ENCODE measurements at regions not wholly inside any gene's neighbourhood (a gene's known extent, or its start where the extent isn't known, plus 50 kb on each side); places are given as distances from the start of the nearest gene placed in this dataset.

DNA sequence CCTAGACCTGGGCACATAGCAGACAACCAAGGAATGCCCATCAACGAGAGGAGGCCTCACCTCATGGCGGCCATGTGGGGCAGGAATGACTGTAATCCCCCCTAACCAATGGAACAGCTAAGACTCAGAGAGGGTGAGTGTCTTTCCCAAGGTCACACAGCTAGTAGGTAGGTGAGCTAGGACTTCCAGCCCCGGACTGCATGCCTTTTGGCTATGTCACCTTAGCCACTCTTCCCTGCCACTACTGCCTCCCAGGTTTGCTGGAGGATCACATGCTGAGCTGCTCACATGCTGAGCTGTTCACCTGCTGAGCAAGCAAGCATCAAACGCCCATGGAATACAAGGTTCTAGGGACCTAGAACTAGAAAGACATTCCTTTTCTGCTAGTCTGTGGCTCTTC lies 188.5 kb upstream of the PMEPA1 start:
- Mint-ChIP-seq H3K4me3 (no peak overlapping the region), H3K27me3 (peaks cover 24 to 25% of the 10 kb centered on the region in 2 donors), H3K4me1 (no peaks in the 10 kb centered on the region), H3K9me3 (no peaks in the 10 kb centered on the region), H3K36me3 (no peaks in the 10 kb centered on the region), H3K27ac (no peak overlapping the region)
- ChIA-PET POLR2A (no interaction called here), CTCF (no interaction called here)
- Histone ChIP-seq H3K27ac (ENCODE audit: low read length) (no peak overlapping the region), H3K4me3 (ENCODE audit: control insufficient read depth in 1 of 2, extremely low read depth in 1 of 2, low read length in 1 of 2) (no peak overlapping the region), H3K4me1 (ENCODE audit: control insufficient read depth in 1 of 2, extremely low read depth in 1 of 2, insufficient read depth in 2 of 2, low read length in 2 of 2) (no peaks in the 10 kb centered on the region), H3K36me3 (ENCODE audit: control insufficient read depth in 2 of 2, extremely low read depth in 1 of 2, insufficient read depth in 1 of 2, low read length in 1 of 2) (no peaks in the 10 kb centered on the region), H3K9me3 (no peaks in the 10 kb centered on the region), H3K27me3 (replicated peaks in 1 of 2; ENCODE audit: control insufficient read depth in 2 of 2, extremely low read depth in 1 of 2, insufficient read depth in 2 of 2, low read length in 1 of 2) (peaks cover 0 to 30% of the 10 kb centered on the region in 2 experiments)
- ATAC-seq (replicated peaks in 1 of 4) (no peak), DNase-seq (no peak)
- WGBS (ENCODE audit: insufficient coverage) = 75% methylated on average over 2 of the region's 4 CpGs

DNA sequence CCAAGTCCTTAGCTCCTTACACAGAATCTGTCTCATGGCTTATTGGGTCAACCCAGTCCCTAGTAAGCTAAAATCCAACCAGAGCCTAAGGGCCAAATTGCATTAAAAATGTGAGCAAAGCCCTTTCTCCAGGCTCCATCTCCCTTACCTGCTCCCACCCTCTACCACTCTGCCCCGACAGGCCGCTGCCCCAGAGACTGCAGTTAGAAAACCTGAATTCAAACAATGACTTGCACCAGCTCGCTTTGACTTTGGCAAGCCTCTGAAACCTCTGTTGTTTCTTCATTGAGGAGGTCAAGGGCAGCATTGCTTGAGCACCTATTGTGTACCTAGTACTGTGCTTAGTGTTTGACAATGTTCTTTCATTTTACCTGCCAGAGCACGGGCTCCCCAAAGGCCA lies 188.1 kb upstream of the PMEPA1 start:
- no peak for ATAC-seq (replicated peaks in 1 of 4)
- no peak overlapping the region for H3K27ac Mint-ChIP-seq
- no peak overlapping the region for H3K27ac ChIP-seq (ENCODE audit: low read length)
- no peaks in the 10 kb centered on the region for H3K4me1 Mint-ChIP-seq
- no peak overlapping the region for H3K4me3 Mint-ChIP-seq
- CTCF ChIA-PET = no interaction called here
- no peaks in the 10 kb centered on the region for H3K4me1 ChIP-seq (ENCODE audit: control insufficient read depth in 1 of 2, extremely low read depth in 1 of 2, insufficient read depth in 2 of 2, low read length in 2 of 2)
- no peak for DNase-seq
- no peaks in the 10 kb centered on the region for H3K36me3 ChIP-seq (ENCODE audit: control insufficient read depth in 2 of 2, extremely low read depth in 1 of 2, insufficient read depth in 1 of 2, low read length in 1 of 2)
- H3K27me3 ChIP-seq (replicated peaks in 1 of 2; ENCODE audit: control insufficient read depth in 2 of 2, extremely low read depth in 1 of 2, insufficient read depth in 2 of 2, low read length in 1 of 2) = peaks cover 0 to 34% of the 10 kb centered on the region in 2 experiments
- H3K9me3 Mint-ChIP-seq = no peaks in the 10 kb centered on the region
- peaks cover 28 to 29% of the 10 kb centered on the region in 2 donors for H3K27me3 Mint-ChIP-seq
- WGBS (ENCODE audit: insufficient coverage) = 89% methylated on average over 3 of the region's 4 CpGs
- no peaks in the 10 kb centered on the region for H3K36me3 Mint-ChIP-seq
- H3K4me3 ChIP-seq (ENCODE audit: control insufficient read depth in 1 of 2, extremely low read depth in 1 of 2, low read length in 1 of 2) = no peak overlapping the region
- no peaks in the 10 kb centered on the region for H3K9me3 ChIP-seq
- POLR2A ChIA-PET = no interaction called here

DNA sequence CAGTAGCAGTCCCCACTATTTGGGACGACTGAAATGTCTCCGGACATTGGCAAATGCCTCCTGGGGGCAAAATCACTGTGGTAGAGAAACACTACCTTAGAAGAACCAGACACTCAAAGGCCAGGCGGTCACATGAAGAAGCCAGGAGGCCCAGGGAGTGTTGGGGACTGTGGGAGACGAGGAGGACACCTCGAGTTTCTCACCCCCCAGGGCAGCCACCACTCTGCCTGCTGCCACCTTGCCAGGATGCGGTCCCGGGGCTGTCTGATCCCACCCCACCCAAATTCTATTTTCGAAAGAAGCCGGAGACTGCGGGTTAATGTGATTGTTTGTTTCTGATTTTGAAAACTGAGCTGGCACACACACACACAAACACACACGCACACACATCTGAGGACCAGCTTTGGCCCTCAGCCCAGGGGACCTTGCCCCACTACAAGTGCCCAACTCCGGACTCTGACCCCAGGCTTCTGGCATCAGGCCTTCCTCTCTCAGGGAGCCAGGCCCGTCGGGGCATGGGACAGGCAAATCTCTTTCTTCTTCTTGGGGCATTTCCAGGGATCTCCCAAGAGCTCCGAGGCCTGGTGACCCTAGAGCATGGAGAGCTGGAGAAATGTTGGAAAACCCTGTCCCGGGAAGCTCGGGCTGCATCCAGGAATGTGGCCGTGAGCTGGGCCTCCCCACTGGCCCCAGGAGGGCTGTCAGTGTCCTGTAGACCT lies 187.5 kb upstream of the PMEPA1 start:
- 76% methylated on average over 6 of the region's 18 CpGs for WGBS (ENCODE audit: insufficient coverage)
- POLR2A ChIA-PET = no interaction called here
- no peak for ATAC-seq (replicated peaks in 1 of 4)
- H3K27me3 Mint-ChIP-seq = peaks cover 31 to 34% of the 10 kb centered on the region in 2 donors
- Histone ChIP-seq H3K27me3 (replicated peaks in 1 of 2; ENCODE audit: control insufficient read depth in 2 of 2, extremely low read depth in 1 of 2, insufficient read depth in 2 of 2, low read length in 1 of 2) (peaks cover 0 to 40% of the 10 kb centered on the region in 2 experiments), H3K4me1 (ENCODE audit: control insufficient read depth in 1 of 2, extremely low read depth in 1 of 2, insufficient read depth in 2 of 2, low read length in 2 of 2) (no peaks in the 10 kb centered on the region), H3K9me3 (no peaks in the 10 kb centered on the region), H3K4me3 (ENCODE audit: control insufficient read depth in 1 of 2, extremely low read depth in 1 of 2, low read length in 1 of 2) (no peak overlapping the region), H3K27ac (ENCODE audit: low read length) (no peak overlapping the region), H3K36me3 (ENCODE audit: control insufficient read depth in 2 of 2, extremely low read depth in 1 of 2, insufficient read depth in 1 of 2, low read length in 1 of 2) (no peaks in the 10 kb centered on the region)
- H3K27ac Mint-ChIP-seq = no peak overlapping the region
- H3K36me3 Mint-ChIP-seq = no peaks in the 10 kb centered on the region
- H3K9me3 Mint-ChIP-seq = no peaks in the 10 kb centered on the region
- CTCF ChIA-PET = no interaction called here
- DNase-seq = no peak
- no peaks in the 10 kb centered on the region for H3K4me1 Mint-ChIP-seq
- no peak overlapping the region for H3K4me3 Mint-ChIP-seq

DNA sequence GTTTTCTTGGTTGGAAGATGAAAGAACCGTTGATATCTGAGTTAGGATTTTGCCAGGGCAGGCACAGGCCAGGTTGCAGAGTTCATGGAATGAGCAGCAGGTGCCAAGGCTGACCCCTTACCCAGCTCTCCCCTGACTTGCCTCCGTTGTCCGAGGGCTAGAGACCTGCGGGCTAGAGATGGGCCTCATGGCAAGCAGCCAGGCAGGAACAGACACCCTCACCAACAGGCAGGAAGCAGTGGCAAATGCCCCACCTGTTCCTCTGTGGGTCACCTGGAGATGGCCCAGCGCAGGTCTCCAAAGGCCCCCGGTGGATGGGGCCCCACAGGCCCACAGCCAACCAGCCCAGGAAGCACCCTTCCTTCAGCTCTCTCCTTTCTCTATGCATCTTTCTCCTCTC lies 186.7 kb upstream of the PMEPA1 start:
- no peak overlapping the region for H3K4me3 ChIP-seq (ENCODE audit: control insufficient read depth in 1 of 2, extremely low read depth in 1 of 2, low read length in 1 of 2)
- no peaks in the 10 kb centered on the region for H3K4me1 ChIP-seq (ENCODE audit: control insufficient read depth in 1 of 2, extremely low read depth in 1 of 2, insufficient read depth in 2 of 2, low read length in 2 of 2)
- peaks cover 28 to 38% of the 10 kb centered on the region in 2 donors for H3K27me3 Mint-ChIP-seq
- no peak overlapping the region for H3K4me3 Mint-ChIP-seq
- ChIA-PET POLR2A (no interaction called here), CTCF (no interaction called here)
- H3K27ac Mint-ChIP-seq = no peak overlapping the region
- no peaks in the 10 kb centered on the region for H3K4me1 Mint-ChIP-seq
- H3K36me3 ChIP-seq (ENCODE audit: control insufficient read depth in 2 of 2, extremely low read depth in 1 of 2, insufficient read depth in 1 of 2, low read length in 1 of 2) = no peaks in the 10 kb centered on the region
- no peaks in the 10 kb centered on the region for H3K9me3 Mint-ChIP-seq
- no peaks in the 10 kb centered on the region for H3K36me3 Mint-ChIP-seq
- ATAC-seq (replicated peaks in 1 of 4) (no peak), DNase-seq (no peak)
- no peaks in the 10 kb centered on the region for H3K9me3 ChIP-seq
- H3K27ac ChIP-seq (ENCODE audit: low read length) = no peak overlapping the region
- H3K27me3 ChIP-seq (replicated peaks in 1 of 2; ENCODE audit: control insufficient read depth in 2 of 2, extremely low read depth in 1 of 2, insufficient read depth in 2 of 2, low read length in 1 of 2) = peaks cover 0 to 43% of the 10 kb centered on the region in 2 experiments
- WGBS (ENCODE audit: insufficient coverage) = 65% methylated on average over 6 of the region's 6 CpGs

DNA sequence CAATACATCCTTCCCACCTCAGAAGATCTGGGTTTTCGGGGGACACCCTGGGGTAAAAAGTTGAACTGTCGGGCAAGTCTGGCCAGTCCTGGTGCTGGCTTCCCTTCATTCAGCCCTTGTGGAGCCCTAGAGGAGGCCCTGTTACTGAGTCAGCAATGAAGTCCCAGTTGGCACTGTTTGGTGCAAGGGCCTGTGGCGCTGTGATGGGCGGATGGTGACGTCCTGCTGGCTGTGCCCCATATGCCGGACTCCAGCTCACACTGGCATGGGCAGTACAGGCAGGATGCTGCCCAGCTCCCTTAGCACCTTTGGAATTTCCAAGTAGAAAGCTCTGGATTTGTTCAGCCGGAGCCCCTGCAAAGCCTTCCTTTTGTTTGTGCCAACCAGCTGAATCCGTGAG lies 186.2 kb upstream of the PMEPA1 start:
- Mint-ChIP-seq H3K4me1 (no peaks in the 10 kb centered on the region), H3K27me3 (peaks cover 32 to 38% of the 10 kb centered on the region in 2 donors), H3K36me3 (no peaks in the 10 kb centered on the region), H3K27ac (no peak overlapping the region), H3K9me3 (no peaks in the 10 kb centered on the region), H3K4me3 (no peak overlapping the region)
- no peak for ATAC-seq (replicated peaks in 1 of 4)
- Histone ChIP-seq H3K4me3 (ENCODE audit: control insufficient read depth in 1 of 2, extremely low read depth in 1 of 2, low read length in 1 of 2) (no peak overlapping the region), H3K27ac (ENCODE audit: low read length) (no peak overlapping the region), H3K9me3 (no peaks in the 10 kb centered on the region), H3K4me1 (ENCODE audit: control insufficient read depth in 1 of 2, extremely low read depth in 1 of 2, insufficient read depth in 2 of 2, low read length in 2 of 2) (no peaks in the 10 kb centered on the region), H3K36me3 (ENCODE audit: control insufficient read depth in 2 of 2, extremely low read depth in 1 of 2, insufficient read depth in 1 of 2, low read length in 1 of 2) (no peaks in the 10 kb centered on the region), H3K27me3 (replicated peaks in 1 of 2; ENCODE audit: control insufficient read depth in 2 of 2, extremely low read depth in 1 of 2, insufficient read depth in 2 of 2, low read length in 1 of 2) (peaks cover 0 to 45% of the 10 kb centered on the region in 2 experiments)
- POLR2A ChIA-PET = no interaction called here
- no peak for DNase-seq
- CTCF ChIA-PET = no interaction called here
- 86% methylated on average over 8 of the region's 8 CpGs for WGBS (ENCODE audit: insufficient coverage)

DNA sequence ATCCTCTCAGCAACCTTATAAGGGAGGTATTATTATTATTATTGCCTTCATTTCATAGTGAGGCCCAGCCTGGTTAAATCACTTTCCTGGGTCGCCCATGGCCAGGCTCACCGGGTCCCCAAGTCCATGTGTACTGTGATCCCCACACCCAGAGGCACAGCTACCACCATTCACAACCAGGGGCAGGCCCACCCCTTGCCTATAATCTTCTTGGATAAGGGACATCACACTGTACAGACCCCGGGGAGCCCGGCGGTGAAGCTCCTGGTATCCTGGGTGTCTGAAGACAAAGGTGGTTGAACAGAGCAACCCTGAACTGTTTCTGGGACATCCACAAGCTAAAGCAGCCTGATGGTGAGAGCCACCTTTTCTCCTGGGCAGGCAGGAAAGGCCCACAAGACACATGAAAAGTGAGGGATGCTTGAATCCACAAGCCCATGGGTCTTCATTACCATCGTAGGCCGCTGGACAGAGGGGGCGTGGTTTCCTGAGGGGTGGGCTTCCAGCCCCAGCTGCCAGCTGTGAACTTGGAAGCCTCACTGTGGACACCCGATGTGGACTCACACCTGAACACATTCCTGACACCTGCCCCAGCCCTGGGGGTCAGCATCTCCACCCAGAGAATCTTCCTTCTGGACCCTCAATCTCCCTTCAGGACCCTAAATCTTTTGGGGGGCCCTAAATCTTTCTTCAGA lies 185.5 kb upstream of the PMEPA1 start:
- no peak for DNase-seq

More for the DNA sequence above, 185.5 kb upstream of the PMEPA1 start:
- Histone ChIP-seq H3K27ac (ENCODE audit: low read length) (no peak overlapping the region), H3K27me3 (replicated peaks in 1 of 2; ENCODE audit: control insufficient read depth in 2 of 2, extremely low read depth in 1 of 2, insufficient read depth in 2 of 2, low read length in 1 of 2) (peaks cover 0 to 47% of the 10 kb centered on the region in 2 experiments), H3K36me3 (ENCODE audit: control insufficient read depth in 2 of 2, extremely low read depth in 1 of 2, insufficient read depth in 1 of 2, low read length in 1 of 2) (no peaks in the 10 kb centered on the region), H3K4me3 (ENCODE audit: control insufficient read depth in 1 of 2, extremely low read depth in 1 of 2, low read length in 1 of 2) (no peak overlapping the region), H3K9me3 (no peaks in the 10 kb centered on the region), H3K4me1 (ENCODE audit: control insufficient read depth in 1 of 2, extremely low read depth in 1 of 2, insufficient read depth in 2 of 2, low read length in 2 of 2) (no peaks in the 10 kb centered on the region)
- ChIA-PET POLR2A (no interaction called here), CTCF (no interaction called here)
- Mint-ChIP-seq H3K36me3 (no peaks in the 10 kb centered on the region), H3K9me3 (no peaks in the 10 kb centered on the region), H3K27ac (no peak overlapping the region), H3K27me3 (peaks cover 30 to 37% of the 10 kb centered on the region in 2 donors), H3K4me1 (no peaks in the 10 kb centered on the region), H3K4me3 (no peak overlapping the region)
- ATAC-seq (replicated peaks in 1 of 4) = no peak
- 85% methylated on average over 5 of the region's 9 CpGs for WGBS (ENCODE audit: insufficient coverage)

All from T-cell (primary cell).